Central memory CD4-positive, alpha-beta T cell (primary cell): ENCODE measurements at regions not wholly inside any gene's neighbourhood (a gene's known extent, or its start where the extent isn't known, plus 50 kb on each side); places are given as distances from the start of the nearest gene placed in this dataset.
A peak's percentile ranks its signal among the peaks of the same experiment; 100 is the strongest.
"Not testable (repeated sequence)": the region's sequence is repeated elsewhere in the genome, so short reads cannot be mapped to it uniquely, and the experiment has no call there.

Experiments used
- DNase-seq: peaks from one replicate; pipeline ENCODE4 v3.0.0; 2022

GRCh38 chr19:30806311-30806710 is 434.1 kb downstream of the ZNF536 start:
- DNase-seq: no peak

GRCh38 chr19:30804751-30805150 is 432.6 kb downstream of the ZNF536 start:
- no peak for DNase-seq

GRCh38 chr19:30804333-30804732 is 432.1 kb downstream of the ZNF536 start:
- DNase-seq: not testable (repeated sequence)

GRCh38 chr19:30802424-30803013 is 430.3 kb downstream of the ZNF536 start:
- DNase-seq: no peak

GRCh38 chr19:30799865-30800755 is 427.9 kb downstream of the ZNF536 start:
- DNase-seq: no peak

- no peak for DNase-seq
These were observed 423.5 kb downstream of the ZNF536 start for GRCh38 chr19:30795727-30796126.

GRCh38 chr19:30792561-30793505 is 420.6 kb downstream of the ZNF536 start:
- DNase-seq: no peak

GRCh38 chr19:30791088-30791487 is 418.9 kb downstream of the ZNF536 start:
- DNase-seq: no peak

- no peak for DNase-seq
These were observed 418.0 kb downstream of the ZNF536 start for GRCh38 chr19:30790056-30790680.

GRCh38 chr19:30788105-30788765 is 416.1 kb downstream of the ZNF536 start:
- DNase-seq: no peak

GRCh38 chr19:30785458-30786137 is 413.4 kb downstream of the ZNF536 start:
- no peak for DNase-seq

GRCh38 chr19:30784850-30785457 is 412.8 kb downstream of the ZNF536 start:
- DNase-seq: peak; percentile 28

- DNase-seq: no peak
These were observed 411.8 kb downstream of the ZNF536 start for GRCh38 chr19:30783936-30784335.

- no peak for DNase-seq
These were observed 411.0 kb downstream of the ZNF536 start for GRCh38 chr19:30783212-30783611.

GRCh38 chr19:30781519-30781918 is 409.3 kb downstream of the ZNF536 start:
- DNase-seq: no peak

- DNase-seq: no peak
These were observed 408.9 kb downstream of the ZNF536 start for GRCh38 chr19:30781047-30781446.

GRCh38 chr19:30780456-30780855 is 408.3 kb downstream of the ZNF536 start:
- DNase-seq: no peak

- DNase-seq: no peak
These were observed 407.8 kb downstream of the ZNF536 start for GRCh38 chr19:30780032-30780431.

GRCh38 chr19:30778961-30779715 is 407.0 kb downstream of the ZNF536 start:
- DNase-seq: no peak

GRCh38 chr19:30778061-30778460 is 405.9 kb downstream of the ZNF536 start:
- DNase-seq: no peak
